ENCODE measurements at regions not wholly inside any gene's neighbourhood (a gene's known extent, or its start where the extent isn't known, plus 50 kb on each side); places are given as distances from the start of the nearest gene placed in this dataset.

DNA sequence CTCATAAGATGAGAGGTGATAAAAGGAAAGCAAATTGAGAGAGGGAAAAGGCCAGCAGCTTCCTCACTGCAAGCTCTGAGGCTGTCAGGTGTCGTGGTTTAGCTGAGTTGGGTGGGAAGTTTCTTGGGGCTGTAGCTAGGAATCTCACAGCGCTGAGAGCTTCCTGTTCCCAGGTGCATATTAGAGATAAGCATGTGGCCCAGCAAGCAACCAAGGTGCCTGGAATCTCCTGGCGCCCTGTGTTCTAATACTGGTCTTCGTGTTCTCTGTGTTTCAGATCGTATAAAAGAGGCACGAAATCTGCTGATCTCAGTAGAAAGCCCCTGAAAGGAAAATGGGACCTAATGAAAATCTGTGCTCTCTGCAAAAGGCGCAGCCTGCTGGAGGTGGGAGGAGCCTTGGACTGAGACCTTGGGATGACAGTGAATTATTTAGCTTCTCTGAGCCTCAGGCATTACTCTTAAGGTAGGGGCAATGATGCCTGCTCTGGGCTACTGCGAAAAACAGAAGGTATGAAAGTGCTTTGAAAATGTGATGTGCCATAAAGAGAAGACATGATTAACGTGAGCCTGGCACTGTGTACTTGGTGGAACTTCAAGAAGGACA is 499.9 kb downstream of the TBL1XR1 start:
- Mint-ChIP-seq H3K4me1 (ENCODE audit: low read depth) (no peaks in the 10 kb centered on the region), H3K27ac (no peak overlapping the region)

DNA sequence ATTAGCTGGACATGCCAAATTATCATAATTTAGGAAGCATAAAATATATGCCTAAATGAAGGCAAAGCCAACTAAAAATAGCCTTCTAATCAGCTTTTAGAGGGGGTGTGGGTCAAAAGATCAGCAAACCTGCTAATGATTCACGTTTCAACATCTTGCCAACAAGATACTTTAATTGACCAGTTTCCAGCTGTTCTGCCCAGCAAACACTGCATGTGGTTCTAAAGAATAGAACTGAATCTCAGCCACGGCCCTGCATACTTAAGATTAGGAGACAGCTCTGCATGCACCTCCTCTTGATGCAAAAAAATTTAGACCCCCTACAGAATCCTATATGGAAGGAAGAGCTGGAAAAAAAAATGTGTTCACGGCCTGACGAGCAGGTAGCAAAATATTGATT is 500.5 kb downstream of the TBL1XR1 start:
- no peak overlapping the region for H3K4me3 Mint-ChIP-seq
- H3K4me1 Mint-ChIP-seq (ENCODE audit: low read depth), result no peaks in the 10 kb centered on the region
- H3K9me3 Mint-ChIP-seq, result peaks cover 0 to 3% of the 10 kb centered on the region in 2 donors
- DNase-seq (no peak), ATAC-seq (replicated peaks in 1 of 2) (no peak)
- H3K36me3 Mint-ChIP-seq (ENCODE audit: insufficient read depth in 2 of 2), result no peaks in the 10 kb centered on the region
- H3K27me3 Mint-ChIP-seq (ENCODE audit: low read depth), result no peaks in the 10 kb centered on the region
- H3K27ac Mint-ChIP-seq, result no peak overlapping the region

More for the DNA sequence above, 499.9 kb downstream of the TBL1XR1 start:
- H3K36me3 Mint-ChIP-seq (ENCODE audit: insufficient read depth in 2 of 2), result no peaks in the 10 kb centered on the region
- ATAC-seq (replicated peaks in 1 of 2), result no peak
- peaks cover 0 to 3% of the 10 kb centered on the region in 2 donors for H3K9me3 Mint-ChIP-seq
- H3K4me3 Mint-ChIP-seq, result no peak overlapping the region
- no peaks in the 10 kb centered on the region for H3K27me3 Mint-ChIP-seq (ENCODE audit: low read depth)
- no peak for DNase-seq

DNA sequence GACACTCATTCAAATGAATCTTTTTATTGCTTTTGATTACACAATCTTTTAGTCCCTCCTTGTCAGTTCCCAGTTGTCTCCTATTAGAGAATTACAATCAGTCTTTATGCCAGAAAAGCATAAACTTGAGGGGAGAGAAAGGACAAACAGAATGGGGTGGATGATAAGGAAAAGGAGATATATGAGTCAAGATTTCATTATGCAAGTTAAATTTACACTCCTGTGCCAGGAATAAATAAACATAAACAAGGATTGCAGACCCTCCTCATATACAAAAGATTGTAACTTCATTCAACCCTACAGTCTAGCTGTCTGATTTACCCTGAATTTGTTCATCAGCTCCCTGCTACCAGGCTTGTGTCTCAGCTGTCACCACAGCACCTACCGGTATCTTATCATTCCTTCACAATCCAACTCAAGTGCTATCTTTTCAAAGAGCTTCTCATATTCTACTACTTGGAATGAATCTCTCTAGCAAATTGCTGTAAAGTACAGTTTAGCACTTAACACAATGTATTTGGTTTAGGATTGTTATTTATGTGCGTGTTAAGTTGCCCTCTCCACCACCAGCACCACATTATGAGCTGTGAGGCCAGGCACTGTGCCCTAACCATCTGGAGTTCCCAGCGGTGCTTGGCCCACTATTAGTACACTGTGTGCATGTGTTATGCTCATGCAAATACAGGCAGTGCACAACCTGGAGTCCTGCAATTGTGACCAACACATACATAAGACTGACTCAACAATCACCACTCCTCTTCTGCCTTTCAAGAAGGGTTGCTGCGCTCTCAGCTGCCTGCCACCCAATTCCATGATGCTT is 504.1 kb downstream of the TBL1XR1 start:
- H3K36me3 Mint-ChIP-seq (ENCODE audit: insufficient read depth in 2 of 2), result no peaks in the 10 kb centered on the region
- no peak overlapping the region for H3K4me3 Mint-ChIP-seq
- ATAC-seq (replicated peaks in 1 of 2) (no peak), DNase-seq (no peak)
- H3K9me3 Mint-ChIP-seq, result peaks cover 0 to 3% of the 10 kb centered on the region in 2 donors
- H3K27me3 Mint-ChIP-seq (ENCODE audit: low read depth), result no peaks in the 10 kb centered on the region
- no peak overlapping the region for H3K27ac Mint-ChIP-seq
- H3K4me1 Mint-ChIP-seq (ENCODE audit: low read depth), result no peaks in the 10 kb centered on the region

- H3K27me3 Mint-ChIP-seq (ENCODE audit: low read depth), result no peaks in the 10 kb centered on the region
- no peak overlapping the region for H3K4me3 Mint-ChIP-seq
- no peaks in the 10 kb centered on the region for H3K36me3 Mint-ChIP-seq (ENCODE audit: insufficient read depth in 2 of 2)
- ATAC-seq (replicated peaks in 1 of 2) (no peak), DNase-seq (no peak)
- no peaks in the 10 kb centered on the region for H3K4me1 Mint-ChIP-seq (ENCODE audit: low read depth)
- no peak overlapping the region for H3K27ac Mint-ChIP-seq
- peaks cover 0 to 3% of the 10 kb centered on the region in 2 donors for H3K9me3 Mint-ChIP-seq
Observed at GRCh38 chr3:176692199-176692965, 504.9 kb downstream of the TBL1XR1 start.

- Mint-ChIP-seq H3K4me1 (ENCODE audit: low read depth) (no peaks in the 10 kb centered on the region), H3K36me3 (ENCODE audit: insufficient read depth in 2 of 2) (no peaks in the 10 kb centered on the region), H3K27ac (no peak overlapping the region), H3K27me3 (ENCODE audit: low read depth) (no peaks in the 10 kb centered on the region), H3K4me3 (no peak overlapping the region), H3K9me3 (peaks cover 4 to 5% of the 10 kb centered on the region in 2 donors)
- DNase-seq (no peak), ATAC-seq (replicated peaks in 1 of 2) (no peak)
Observed at GRCh38 chr3:176690083-176690869, 507.0 kb downstream of the TBL1XR1 start.

GRCh38 chr3:176687754-176688153 is 509.5 kb downstream of the TBL1XR1 start:
- Mint-ChIP-seq H3K4me1 (ENCODE audit: low read depth) (no peaks in the 10 kb centered on the region), H3K4me3 (no peak overlapping the region), H3K27me3 (ENCODE audit: low read depth) (no peaks in the 10 kb centered on the region), H3K27ac (no peak overlapping the region), H3K9me3 (peaks cover 4 to 12% of the 10 kb centered on the region in 2 donors), H3K36me3 (ENCODE audit: insufficient read depth in 2 of 2) (no peaks in the 10 kb centered on the region)
- ATAC-seq (replicated peaks in 1 of 2) (no peak), DNase-seq (no peak)

GRCh38 chr3:176683382-176683781 is 513.9 kb downstream of the TBL1XR1 start:
- no peak for DNase-seq
- H3K27ac Mint-ChIP-seq, result no peak overlapping the region
- H3K4me3 Mint-ChIP-seq, result no peak overlapping the region
- H3K27me3 Mint-ChIP-seq (ENCODE audit: low read depth), result no peaks in the 10 kb centered on the region
- H3K36me3 Mint-ChIP-seq (ENCODE audit: insufficient read depth in 2 of 2), result no peaks in the 10 kb centered on the region
- no peaks in the 10 kb centered on the region for H3K4me1 Mint-ChIP-seq (ENCODE audit: low read depth)
- ATAC-seq (replicated peaks in 1 of 2), result no peak
- peaks cover 4 to 21% of the 10 kb centered on the region in 2 donors for H3K9me3 Mint-ChIP-seq

GRCh38 chr3:176663837-176664831 is 533.1 kb downstream of the TBL1XR1 start:
- Mint-ChIP-seq H3K36me3 (ENCODE audit: insufficient read depth in 2 of 2) (no peaks in the 10 kb centered on the region), H3K4me3 (no peak overlapping the region), H3K27ac (no peak overlapping the region)

GRCh38 chr3:176663387-176663786 is 533.9 kb downstream of the TBL1XR1 start:
- DNase-seq, result no peak
- no peak for ATAC-seq (replicated peaks in 1 of 2)
- no peak overlapping the region for H3K4me3 Mint-ChIP-seq
- no peaks in the 10 kb centered on the region for H3K36me3 Mint-ChIP-seq (ENCODE audit: insufficient read depth in 2 of 2)
- no peak overlapping the region for H3K27ac Mint-ChIP-seq
- peaks cover 0 to 5% of the 10 kb centered on the region in 2 donors for H3K9me3 Mint-ChIP-seq
- H3K27me3 Mint-ChIP-seq (ENCODE audit: low read depth), result no peaks in the 10 kb centered on the region
- H3K4me1 Mint-ChIP-seq (ENCODE audit: low read depth), result no peaks in the 10 kb centered on the region

More at GRCh38 chr3:176663837-176664831, 533.1 kb downstream of the TBL1XR1 start:
- Mint-ChIP-seq H3K9me3 (peaks cover 0 to 7% of the 10 kb centered on the region in 2 donors), H3K4me1 (ENCODE audit: low read depth) (no peaks in the 10 kb centered on the region), H3K27me3 (ENCODE audit: low read depth) (no peaks in the 10 kb centered on the region)
- DNase-seq, result no peak
- ATAC-seq (replicated peaks in 1 of 2), result no peak

GRCh38 chr3:176661432-176661964 is 535.8 kb downstream of the TBL1XR1 start:
- ATAC-seq (replicated peaks in 1 of 2) (no peak), DNase-seq (no peak)
- Mint-ChIP-seq H3K36me3 (ENCODE audit: insufficient read depth in 2 of 2) (no peaks in the 10 kb centered on the region), H3K9me3 (no peaks in the 10 kb centered on the region), H3K4me3 (no peak overlapping the region), H3K27me3 (ENCODE audit: low read depth) (no peaks in the 10 kb centered on the region), H3K27ac (no peak overlapping the region), H3K4me1 (ENCODE audit: low read depth) (no peaks in the 10 kb centered on the region)

GRCh38 chr3:176655404-176656094 is 541.7 kb downstream of the TBL1XR1 start:
- peaks cover 0 to 2% of the 10 kb centered on the region in 2 donors for H3K9me3 Mint-ChIP-seq
- H3K27ac Mint-ChIP-seq, result no peak overlapping the region
- no peaks in the 10 kb centered on the region for H3K36me3 Mint-ChIP-seq (ENCODE audit: insufficient read depth in 2 of 2)
- ATAC-seq (replicated peaks in 1 of 2), result no peak
- no peak for DNase-seq
- no peaks in the 10 kb centered on the region for H3K27me3 Mint-ChIP-seq (ENCODE audit: low read depth)
- no peak overlapping the region for H3K4me3 Mint-ChIP-seq
- H3K4me1 Mint-ChIP-seq (ENCODE audit: low read depth), result no peaks in the 10 kb centered on the region
